K562 (cell line): ENCODE measurements at regions not wholly inside any gene's neighbourhood (a gene's known extent, or its start where the extent isn't known, plus 50 kb on each side); places are given as distances from the start of the nearest gene placed in this dataset.

ENCODE experiments used
- BDP1 ChIP-seq: IDR thresholded peaks from 3 replicates; pipeline ENCODE4 v1.6.1; 2011; ENCODE audit not compliant: insufficient read length, insufficient read depth
- BRD9 ChIP-seq: fragments of 450-650 bp; IDR thresholded peaks from 2 replicates; pipeline ENCODE4 v1.6.1; 2018; ENCODE audit warnings: low read depth; ENCODE audit not compliant: partially characterized antibody
- CBFB ChIP-seq: sonication (generic); formaldehyde crosslinking; IDR thresholded peaks from 2 replicates; pipeline ENCODE4 v1.4.0; 2020; ENCODE audit warnings: mild to moderate bottlenecking, missing genetic modification reagents
- CCNT2 ChIP-seq: IDR thresholded peaks from 2 replicates; pipeline ENCODE4 v1.6.1; 2011; ENCODE audit warnings: borderline replicate concordance, low read depth, mild to moderate bottlenecking, moderate library complexity, mixed read lengths, low read length; ENCODE audit not compliant: insufficient read length; ENCODE audit errors: extremely low read depth
- EHMT2 ChIP-seq: fragments of 450-650 bp; IDR thresholded peaks from 2 replicates; pipeline ENCODE4 v1.6.1; 2018; ENCODE audit warnings: antibody characterized with exemption
- JUN ChIP-seq, 2 experiments: sonication (generic) in 1 of 2; formaldehyde crosslinking in 1 of 2; IDR thresholded peaks; 2 replicates each; pipeline versions ENCODE4 v1.6.1 to v1.8.0; 2012 to 2022; ENCODE audit warnings: borderline replicate concordance in 2 of 2, mild to moderate bottlenecking in 2 of 2, improper control_type of control experiment in 1 of 2, low read depth in 1 of 2, low read length in 1 of 2, missing genetic modification reagents in 1 of 2
- MYC ChIP-seq, 2 experiments: fragments of 250-450 bp in 1 of 2; sonication (Bioruptor Pico) in 1 of 2; IDR thresholded peaks; 2 replicates each; pipeline versions ENCODE4 v1.5.1 to v1.6.1; 2012 to 2021; ENCODE audit warnings: low read depth in 2 of 2, borderline replicate concordance in 1 of 2, improper control_type of control experiment in 1 of 2, low read length in 1 of 2, mild to moderate bottlenecking in 1 of 2, moderate library complexity in 1 of 2
- POLR2AphosphoS2 ChIP-seq: IDR thresholded peaks from 2 replicates; pipeline ENCODE4 v1.6.1; 2012; ENCODE audit warnings: low read length, improper control_type of control experiment
- POLR3G ChIP-seq: IDR thresholded peaks from 2 replicates; pipeline ENCODE4 v1.6.1; 2011; ENCODE audit not compliant: insufficient read length, insufficient replicate concordance; ENCODE audit errors: extremely low read depth
- PTBP1 ChIP-seq: fragments of 200-400 bp; formaldehyde crosslinking; IDR thresholded peaks from 2 replicates; pipeline ENCODE4 v1.6.1; 2017; ENCODE audit warnings: low read depth, low read length
- SMARCE1 ChIP-seq: fragments of 450-650 bp; IDR thresholded peaks from 2 replicates; pipeline ENCODE4 v1.7.1; 2016; ENCODE audit warnings: mild to moderate bottlenecking
- SMC3 ChIP-seq: conservative IDR thresholded peaks from 2 replicates; pipeline ENCODE4 v1.6.1; 2011; ENCODE audit warnings: low read depth, low read length, improper control_type of control experiment; ENCODE audit not compliant: insufficient read depth
- TEAD1 ChIP-seq, 2 experiments: fragments of 450-650 bp in 1 of 2; sonication (generic) in 1 of 2; formaldehyde crosslinking; IDR thresholded peaks; 2 replicates each; pipeline versions ENCODE4 v1.4.0 to v1.8.0; 2020 to 2022; ENCODE audit warnings: mild to moderate bottlenecking in 2 of 2, missing genetic modification reagents in 1 of 2
- ZFP30 ChIP-seq: fragments of 250-450 bp; sonication (Bioruptor Pico); IDR thresholded peaks from 2 replicates; pipeline ENCODE4 v1.8.0; 2022; ENCODE audit warnings: moderate library complexity, mild to moderate bottlenecking, inconsistent platforms, borderline replicate concordance
- ZNF324 ChIP-seq: fragments of 250-450 bp; sonication (Bioruptor Pico); IDR thresholded peaks from 2 replicates; pipeline ENCODE4 v1.4.0; 2020; ENCODE audit warnings: mild to moderate bottlenecking
- ZNF347 ChIP-seq: fragments of 450-650 bp; formaldehyde crosslinking; IDR thresholded peaks from 2 replicates; pipeline ENCODE4 v1.4.0; 2020; ENCODE audit warnings: low read depth, mild to moderate bottlenecking, moderate library complexity
- ZNF77 ChIP-seq: fragments of 250-450 bp; sonication (Bioruptor Pico); IDR thresholded peaks from 2 replicates; pipeline ENCODE4 v1.5.0; 2020
- TF ChIP-seq, protein P1 (sequence below): sonication (generic); formaldehyde crosslinking; IDR thresholded peaks from 2 replicates; pipeline ENCODE4 v1.8.1; 2023; ENCODE audit warnings: mild to moderate bottlenecking, missing genetic modification reagents
- TF ChIP-seq, protein P2 (sequence below): fragments of 250-450 bp; sonication (Bioruptor Pico); IDR thresholded peaks from 2 replicates; pipeline ENCODE4 v1.8.0; 2021; ENCODE audit warnings: moderate library complexity, mild to moderate bottlenecking, inconsistent platforms
- TF ChIP-seq, protein P3 (sequence below): fragments of 450-650 bp; IDR thresholded peaks from 2 replicates; pipeline ENCODE4 v1.6.1; 2016
- TF ChIP-seq, protein P4 (sequence below): fragments of 450-650 bp; formaldehyde crosslinking; IDR thresholded peaks from 2 replicates; pipeline ENCODE4 v1.4.0; 2020; ENCODE audit warnings: mild to moderate bottlenecking, mixed read lengths
- TF ChIP-seq, protein P5 (sequence below): fragments of 250-450 bp; sonication (Bioruptor Pico); IDR thresholded peaks from 2 replicates; pipeline ENCODE4 v1.4.0; 2020; ENCODE audit warnings: mild to moderate bottlenecking

DNA sequence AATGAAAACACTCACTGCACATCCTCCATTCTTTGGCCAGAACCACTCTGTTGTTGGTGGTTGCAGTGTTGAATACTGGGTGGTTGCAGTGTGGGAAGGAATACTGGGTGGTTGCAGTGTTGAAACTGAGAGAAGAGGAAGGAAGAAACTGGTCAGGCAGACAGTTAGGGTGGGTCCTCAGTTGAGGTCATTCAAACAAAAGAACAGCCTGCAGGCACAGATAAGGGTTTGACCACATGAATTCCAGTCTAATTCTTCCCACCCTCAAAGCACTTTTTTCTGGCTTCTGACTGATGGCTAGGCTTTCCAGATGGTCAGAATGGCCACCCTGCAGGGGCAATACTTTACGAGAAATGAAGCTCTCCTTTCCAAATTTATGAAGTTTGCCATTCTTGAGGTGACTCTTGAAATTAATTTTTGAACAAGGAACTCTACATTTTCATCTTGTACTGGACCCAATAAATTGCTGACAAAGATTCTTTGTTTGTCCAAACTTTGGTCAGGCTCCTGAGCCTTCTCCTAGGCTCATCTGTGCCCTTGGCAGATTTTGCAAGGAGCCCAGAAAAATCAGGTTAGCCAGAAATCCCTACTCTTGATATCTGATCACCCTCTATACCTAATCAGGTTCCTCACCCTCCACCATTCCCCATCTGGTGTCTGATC is 596.6 kb upstream of the CDH5 start (continued):
- TF ChIP-seq, protein P1, sequence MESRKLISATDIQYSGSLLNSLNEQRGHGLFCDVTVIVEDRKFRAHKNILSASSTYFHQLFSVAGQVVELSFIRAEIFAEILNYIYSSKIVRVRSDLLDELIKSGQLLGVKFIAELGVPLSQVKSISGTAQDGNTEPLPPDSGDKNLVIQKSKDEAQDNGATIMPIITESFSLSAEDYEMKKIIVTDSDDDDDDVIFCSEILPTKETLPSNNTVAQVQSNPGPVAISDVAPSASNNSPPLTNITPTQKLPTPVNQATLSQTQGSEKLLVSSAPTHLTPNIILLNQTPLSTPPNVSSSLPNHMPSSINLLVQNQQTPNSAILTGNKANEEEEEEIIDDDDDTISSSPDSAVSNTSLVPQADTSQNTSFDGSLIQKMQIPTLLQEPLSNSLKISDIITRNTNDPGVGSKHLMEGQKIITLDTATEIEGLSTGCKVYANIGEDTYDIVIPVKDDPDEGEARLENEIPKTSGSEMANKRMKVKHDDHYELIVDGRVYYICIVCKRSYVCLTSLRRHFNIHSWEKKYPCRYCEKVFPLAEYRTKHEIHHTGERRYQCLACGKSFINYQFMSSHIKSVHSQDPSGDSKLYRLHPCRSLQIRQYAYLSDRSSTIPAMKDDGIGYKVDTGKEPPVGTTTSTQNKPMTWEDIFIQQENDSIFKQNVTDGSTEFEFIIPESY (CRISPR knock-in tag), result no peak
- TF ChIP-seq BDP1, result no peak
- TF ChIP-seq ZFP30 (CRISPR knock-in tag), result no peak
- TF ChIP-seq SMC3, result no peak
- TF ChIP-seq, protein P2, sequence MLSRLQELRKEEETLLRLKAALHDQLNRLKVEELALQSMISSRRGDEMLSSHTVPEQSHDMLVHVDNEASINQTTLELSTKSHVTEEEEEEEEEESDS (CRISPR knock-in tag), result no peak
- TF ChIP-seq, protein P3, sequence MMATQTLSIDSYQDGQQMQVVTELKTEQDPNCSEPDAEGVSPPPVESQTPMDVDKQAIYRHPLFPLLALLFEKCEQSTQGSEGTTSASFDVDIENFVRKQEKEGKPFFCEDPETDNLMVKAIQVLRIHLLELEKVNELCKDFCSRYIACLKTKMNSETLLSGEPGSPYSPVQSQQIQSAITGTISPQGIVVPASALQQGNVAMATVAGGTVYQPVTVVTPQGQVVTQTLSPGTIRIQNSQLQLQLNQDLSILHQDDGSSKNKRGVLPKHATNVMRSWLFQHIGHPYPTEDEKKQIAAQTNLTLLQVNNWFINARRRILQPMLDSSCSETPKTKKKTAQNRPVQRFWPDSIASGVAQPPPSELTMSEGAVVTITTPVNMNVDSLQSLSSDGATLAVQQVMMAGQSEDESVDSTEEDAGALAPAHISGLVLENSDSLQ, result peak; percentile 56; the same call in 1 of the 2 replicates
- no peak for TF ChIP-seq ZNF324 (CRISPR knock-in tag)
- no peak for TF ChIP-seq POLR3G
- peak; percentile 48 to 53; a peak in 2 of 4 replicates for TF ChIP-seq TEAD1 (CRISPR knock-in tag; IDR thresholded peaks at IDR 0.05)
- TF ChIP-seq MYC (IDR thresholded peaks at IDR 0.05; ENCODE audit: low read depth, low read length), result no peak
- no peak for TF ChIP-seq MYC (CRISPR knock-in tag; IDR thresholded peaks at IDR 0.05; ENCODE audit: borderline replicate concordance, low read depth)
- TF ChIP-seq ZNF347 (CRISPR knock-in tag), result no peak
- TF ChIP-seq EHMT2, result 0 out of 2 replicates have a peak, but pooled peaks have one; percentile 10
- TF ChIP-seq, protein P4, sequence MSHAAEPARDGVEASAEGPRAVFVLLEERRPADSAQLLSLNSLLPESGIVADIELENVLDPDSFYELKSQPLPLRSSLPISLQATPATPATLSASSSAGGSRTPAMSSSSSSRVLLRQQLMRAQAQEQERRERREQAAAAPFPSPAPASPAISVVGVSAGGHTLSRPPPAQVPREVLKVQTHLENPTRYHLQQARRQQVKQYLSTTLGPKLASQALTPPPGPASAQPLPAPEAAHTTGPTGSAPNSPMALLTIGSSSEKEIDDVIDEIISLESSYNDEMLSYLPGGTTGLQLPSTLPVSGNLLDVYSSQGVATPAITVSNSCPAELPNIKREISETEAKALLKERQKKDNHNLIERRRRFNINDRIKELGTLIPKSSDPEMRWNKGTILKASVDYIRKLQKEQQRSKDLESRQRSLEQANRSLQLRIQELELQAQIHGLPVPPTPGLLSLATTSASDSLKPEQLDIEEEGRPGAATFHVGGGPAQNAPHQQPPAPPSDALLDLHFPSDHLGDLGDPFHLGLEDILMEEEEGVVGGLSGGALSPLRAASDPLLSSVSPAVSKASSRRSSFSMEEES (CRISPR knock-in tag), result no peak
- TF ChIP-seq POLR2AphosphoS2, result no peak
- TF ChIP-seq, protein P5, sequence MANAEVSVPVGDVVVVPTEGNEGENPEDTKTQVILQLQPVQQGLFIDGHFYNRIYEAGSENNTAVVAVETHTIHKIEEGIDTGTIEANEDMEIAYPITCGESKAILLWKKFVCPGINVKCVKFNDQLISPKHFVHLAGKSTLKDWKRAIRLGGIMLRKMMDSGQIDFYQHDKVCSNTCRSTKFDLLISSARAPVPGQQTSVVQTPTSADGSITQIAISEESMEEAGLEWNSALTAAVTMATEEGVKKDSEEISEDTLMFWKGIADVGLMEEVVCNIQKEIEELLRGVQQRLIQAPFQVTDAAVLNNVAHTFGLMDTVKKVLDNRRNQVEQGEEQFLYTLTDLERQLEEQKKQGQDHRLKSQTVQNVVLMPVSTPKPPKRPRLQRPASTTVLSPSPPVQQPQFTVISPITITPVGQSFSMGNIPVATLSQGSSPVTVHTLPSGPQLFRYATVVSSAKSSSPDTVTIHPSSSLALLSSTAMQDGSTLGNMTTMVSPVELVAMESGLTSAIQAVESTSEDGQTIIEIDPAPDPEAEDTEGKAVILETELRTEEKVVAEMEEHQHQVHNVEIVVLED, result no peak
- no peak for TF ChIP-seq PTBP1
- no peak for TF ChIP-seq CBFB
- TF ChIP-seq ZNF77 (CRISPR knock-in tag), result no peak
- TF ChIP-seq BRD9, result no peak
- peak; percentile 58 for TF ChIP-seq CCNT2
- TF ChIP-seq JUN (IDR thresholded peaks at IDR 0.05; ENCODE audit: borderline replicate concordance, low read depth, low read length), result peak; percentile 74; the same call in 1 of the 2 replicates
- no peak for TF ChIP-seq JUN (CRISPR knock-in tag; IDR thresholded peaks at IDR 0.05; ENCODE audit: borderline replicate concordance)
- TF ChIP-seq SMARCE1, result peak; percentile 30; the same call in 1 of the 2 replicates
